Eye (tissue), 1 donor: ENCODE measurements at regions not wholly inside any gene's neighbourhood (a gene's known extent, or its start where the extent isn't known, plus 50 kb on each side); places are given as distances from the start of the nearest gene placed in this dataset.

ENCODE experiments used
- DNase-seq: peaks from one replicate; pipeline ENCODE4 v3.0.0-alpha.2; 2015

GRCh38 chr1:30400507-30400906, 322.9 kb downstream of the MATN1 start:
- DNase-seq, result no peak

- no peak for DNase-seq
Observed at GRCh38 chr1:30399026-30399425, 324.4 kb downstream of the MATN1 start.

- no peak for DNase-seq
Observed at GRCh38 chr1:30397576-30397975, 325.8 kb downstream of the MATN1 start.

DNA sequence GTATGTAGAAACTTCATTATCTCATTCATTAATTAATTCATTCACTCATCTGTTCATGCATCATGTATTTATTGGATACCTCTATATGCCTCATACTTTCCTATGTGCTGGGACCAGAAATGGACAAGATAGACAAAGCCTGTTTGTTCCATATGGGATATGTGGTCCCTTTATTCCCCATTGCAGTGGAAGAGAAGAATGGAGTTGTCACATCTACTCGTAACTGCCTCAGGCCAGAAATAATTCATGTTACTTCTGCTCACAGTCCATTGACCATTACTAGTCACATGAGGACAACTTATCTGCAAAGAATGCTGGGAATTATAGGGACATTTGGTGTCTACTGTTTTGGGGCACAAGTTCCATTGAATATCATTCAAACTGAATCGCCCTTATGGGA, 327.8 kb downstream of the MATN1 start:
- no peak for DNase-seq

DNA sequence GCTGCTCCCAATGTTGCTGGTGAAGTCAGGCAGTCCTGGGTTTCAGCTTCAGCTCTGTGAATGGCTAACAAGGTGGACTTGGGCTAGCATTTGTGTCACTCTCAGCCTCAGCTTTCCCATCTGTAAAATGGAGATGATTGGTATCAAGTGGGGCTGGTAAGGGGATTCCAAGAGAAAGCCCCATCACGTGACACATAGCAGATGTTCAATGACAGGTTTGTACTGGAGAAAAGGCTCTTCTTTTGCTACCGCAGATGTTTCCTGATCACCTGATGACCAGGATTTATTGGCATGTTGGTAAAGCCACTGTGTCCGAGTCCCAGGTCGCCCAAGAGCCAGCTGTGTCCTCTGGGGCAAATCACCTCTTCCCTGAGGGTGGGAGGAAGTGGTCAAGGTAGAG, 335.0 kb downstream of the MATN1 start:
- no peak for DNase-seq

DNA sequence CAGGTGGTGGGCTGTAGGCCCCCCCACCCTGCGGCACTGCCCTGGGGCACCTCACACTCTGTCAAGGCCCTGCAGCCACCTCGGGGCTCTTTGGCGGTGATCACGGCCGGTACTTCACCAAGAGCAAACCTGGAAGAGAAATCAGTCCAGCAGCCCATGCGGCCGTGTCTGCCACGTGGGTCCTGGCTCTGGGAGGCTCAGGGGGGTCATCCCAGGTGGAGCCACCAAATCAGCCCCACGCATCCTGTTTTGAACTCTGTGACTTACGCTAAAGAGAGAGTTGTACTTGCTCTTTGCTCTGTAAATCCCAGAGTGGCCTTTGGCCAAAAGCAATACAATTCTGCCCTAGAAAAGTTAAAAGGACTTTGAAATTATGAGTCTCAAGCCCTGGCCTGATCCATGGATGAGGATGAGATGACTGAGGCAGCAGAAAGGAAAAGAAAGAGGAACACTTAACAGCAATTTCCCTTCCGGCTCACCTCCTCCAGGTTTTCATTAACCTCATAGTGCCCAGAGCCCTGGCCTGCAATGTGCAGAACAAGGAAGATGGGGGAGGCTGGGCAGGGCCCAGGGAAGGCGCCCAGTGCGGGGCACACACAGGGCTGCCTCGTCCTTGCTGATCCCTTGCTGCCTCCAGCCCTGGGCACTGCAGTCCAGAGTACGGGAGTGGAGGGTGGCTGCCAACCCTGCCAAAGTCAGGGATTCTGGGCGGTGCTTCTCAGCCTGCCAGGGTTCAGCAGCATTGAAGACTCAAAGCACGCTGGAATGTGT, 337.0 kb downstream of the MATN1 start:
- no peak for DNase-seq

- DNase-seq, result no peak
Observed at GRCh38 chr1:30385246-30385995, 338.0 kb downstream of the MATN1 start.

- no peak for DNase-seq
Observed at GRCh38 chr1:30384286-30385245, 338.8 kb downstream of the MATN1 start.

GRCh38 chr1:30383221-30383711, 340.1 kb downstream of the MATN1 start:
- DNase-seq, result no peak

DNA sequence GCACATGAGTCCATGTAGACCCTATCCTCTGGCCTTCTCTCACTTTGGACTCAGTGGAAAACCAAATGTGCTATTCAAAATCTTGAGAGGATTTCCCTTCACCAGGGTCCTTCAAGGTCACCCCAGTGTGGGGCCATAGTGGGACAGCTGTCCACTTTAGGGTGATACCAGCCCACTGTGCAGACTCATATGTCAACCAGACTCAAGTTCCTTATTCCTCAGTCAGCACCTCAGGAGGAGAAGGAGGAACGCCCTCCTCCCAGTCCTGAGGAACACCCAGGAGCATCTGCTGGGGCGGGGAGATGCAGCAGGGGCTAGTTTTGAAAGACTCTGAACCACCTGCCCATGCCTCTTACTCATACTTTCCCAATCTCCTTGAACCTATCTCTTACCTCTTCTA, 340.9 kb downstream of the MATN1 start:
- no peak for DNase-seq

DNA sequence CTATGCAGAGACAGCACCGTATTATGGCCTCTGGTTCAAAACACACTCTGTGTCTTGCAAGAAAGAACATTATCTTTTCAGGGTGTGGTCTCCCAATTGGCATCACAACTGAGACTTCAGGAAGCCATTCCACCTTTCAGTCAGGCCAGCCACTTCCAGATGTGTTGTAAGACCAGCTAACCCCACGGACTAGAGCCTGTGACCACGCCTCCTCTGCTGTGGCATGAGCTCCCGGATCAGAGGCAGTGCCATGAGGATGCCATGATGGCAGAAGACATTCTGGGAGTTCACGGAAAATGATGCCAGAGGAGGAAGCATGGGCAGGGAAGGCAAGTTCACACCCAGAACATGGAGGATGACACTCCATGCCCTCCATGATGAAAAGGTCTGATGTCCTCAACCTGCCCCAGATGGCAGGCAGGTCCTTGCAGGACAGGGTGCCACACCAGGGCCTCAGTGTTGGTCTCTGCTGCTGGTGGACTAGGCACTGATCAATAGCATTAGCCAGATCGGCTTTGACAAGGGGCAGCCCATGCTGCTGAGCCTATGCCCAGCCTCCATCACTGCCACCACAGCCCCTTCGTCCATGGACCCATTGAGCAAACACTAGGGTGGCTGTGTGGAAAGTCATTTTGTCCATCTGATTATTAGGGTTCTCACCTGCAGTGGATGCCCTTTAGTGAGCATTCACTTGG, 341.6 kb downstream of the MATN1 start:
- no peak for DNase-seq

GRCh38 chr1:30381266-30381665, 342.1 kb downstream of the MATN1 start:
- no peak for DNase-seq

DNA sequence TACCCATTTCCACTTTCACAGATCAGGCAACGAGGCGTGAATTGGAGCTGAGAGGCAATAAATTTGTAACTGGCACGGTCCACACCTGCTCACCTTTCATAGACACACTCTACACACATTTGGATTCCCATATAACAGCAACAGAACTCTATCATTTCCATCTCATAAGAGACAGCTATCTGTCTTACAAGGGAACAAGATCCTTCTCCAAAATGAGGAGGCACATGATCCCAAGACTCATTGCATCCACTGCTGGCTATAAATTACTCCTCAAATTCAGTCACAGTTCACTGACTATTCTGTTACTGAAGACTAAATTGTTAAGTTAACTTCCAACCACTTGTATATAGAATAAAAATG, 342.8 kb downstream of the MATN1 start:
- no peak for DNase-seq

DNA sequence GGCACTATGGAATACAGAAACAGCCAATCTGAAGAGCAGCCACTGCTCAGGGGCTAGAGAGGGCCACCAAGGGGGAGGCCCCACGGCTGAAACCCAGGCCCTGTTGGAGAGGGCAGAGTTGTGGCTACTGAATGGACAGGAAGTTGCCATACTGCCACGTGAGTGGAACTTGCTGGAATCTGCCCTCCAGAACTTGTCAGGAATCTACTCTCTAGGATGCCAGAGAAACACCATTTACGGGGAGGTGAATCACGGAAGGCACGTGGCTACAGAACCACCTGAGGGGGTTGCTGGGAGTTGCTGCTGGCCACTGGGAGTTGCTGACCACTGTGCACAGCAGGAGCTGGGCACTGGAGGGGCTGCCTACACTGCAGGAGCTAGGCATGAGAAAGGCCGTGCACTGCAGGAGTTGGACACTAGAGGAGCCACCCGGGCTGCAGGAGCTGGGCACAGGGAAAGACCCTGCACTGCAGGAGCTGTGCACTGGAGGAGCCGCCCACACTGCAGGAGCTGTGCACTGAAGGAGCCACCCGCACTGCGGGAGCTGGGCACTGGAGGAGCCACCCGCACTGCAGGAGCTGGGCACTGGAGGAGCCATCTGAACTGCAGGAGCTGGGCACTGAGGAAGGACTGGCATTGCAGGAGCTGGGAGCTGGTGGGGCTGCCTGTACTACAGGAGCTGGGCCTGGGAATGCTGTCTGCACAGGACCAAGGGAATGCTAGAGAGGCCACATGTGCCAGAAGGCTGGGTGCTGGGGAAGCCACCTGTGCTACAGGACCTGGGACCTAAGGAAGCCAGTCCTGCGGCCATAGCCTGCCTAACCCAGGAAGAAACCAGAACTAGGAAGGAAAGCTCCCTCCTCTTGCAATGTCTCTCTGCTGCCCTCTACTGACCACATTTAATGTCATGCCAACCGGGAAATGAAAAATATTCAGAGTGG, 343.4 kb downstream of the MATN1 start:
- DNase-seq, result peak; percentile 95

DNA sequence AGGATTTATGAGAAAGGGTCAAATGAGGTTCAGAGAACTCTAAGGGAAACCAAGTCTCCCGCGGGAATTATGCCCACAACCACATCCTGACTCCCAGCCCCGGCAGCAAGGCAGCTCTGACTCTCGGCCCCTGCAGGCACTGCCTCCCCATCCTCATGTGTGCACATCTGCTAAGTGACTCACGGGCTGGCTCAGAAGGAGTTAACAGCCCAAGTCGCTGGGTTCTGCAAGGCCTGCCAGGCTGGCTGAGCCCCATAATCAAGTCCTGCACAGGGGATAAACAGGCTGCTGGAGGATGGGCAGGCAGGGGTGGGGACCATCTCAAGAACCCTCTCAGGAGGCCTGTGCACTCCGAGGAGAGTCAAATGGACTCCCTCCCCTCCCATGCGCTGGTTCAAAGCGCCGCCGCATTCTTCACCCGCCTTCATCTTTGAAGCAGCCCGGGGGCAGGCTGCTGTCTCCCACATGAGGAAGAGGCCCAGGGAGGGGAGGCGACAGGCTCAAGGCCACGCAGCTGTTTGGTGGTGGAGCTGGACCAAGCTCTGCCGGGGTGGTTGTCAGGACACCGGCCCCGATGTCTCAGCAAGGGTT, 344.3 kb downstream of the MATN1 start:
- peak; percentile 84 for DNase-seq

GRCh38 chr1:30378003-30378596, 345.3 kb downstream of the MATN1 start:
- DNase-seq, result no peak

GRCh38 chr1:30377230-30378002, 346.0 kb downstream of the MATN1 start:
- DNase-seq, result peak; percentile 57

DNA sequence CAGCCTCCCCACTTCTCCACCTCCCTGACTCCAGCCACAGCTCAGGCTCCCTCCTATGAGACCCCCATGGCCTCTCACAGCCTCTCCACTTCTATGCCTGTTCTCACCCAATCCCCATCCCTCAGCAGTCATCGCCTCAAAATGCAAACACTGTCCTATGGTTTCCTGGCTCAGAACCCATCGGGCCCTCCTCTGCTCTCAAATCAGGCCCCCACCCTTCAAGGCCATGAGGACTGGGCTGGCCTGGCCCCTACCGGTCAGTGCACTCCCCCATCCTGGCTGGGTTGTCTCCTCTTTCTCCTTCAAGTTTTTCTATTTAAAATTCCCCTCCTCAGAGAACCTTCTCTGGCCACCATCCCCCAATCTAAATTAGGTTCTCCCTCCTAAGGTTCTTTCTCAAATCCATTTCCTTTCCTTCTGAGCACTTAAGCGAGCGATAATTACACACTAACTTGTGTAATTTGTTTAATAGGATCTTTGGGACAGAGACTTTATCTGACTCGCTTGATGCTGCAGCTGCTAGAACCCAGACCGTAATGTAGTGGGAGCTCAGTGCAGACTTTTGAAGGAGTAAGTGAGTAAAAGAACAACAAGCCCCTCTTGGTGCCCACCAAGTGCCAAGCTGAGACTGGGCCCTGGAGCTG, 347.2 kb downstream of the MATN1 start:
- no peak for DNase-seq

DNA sequence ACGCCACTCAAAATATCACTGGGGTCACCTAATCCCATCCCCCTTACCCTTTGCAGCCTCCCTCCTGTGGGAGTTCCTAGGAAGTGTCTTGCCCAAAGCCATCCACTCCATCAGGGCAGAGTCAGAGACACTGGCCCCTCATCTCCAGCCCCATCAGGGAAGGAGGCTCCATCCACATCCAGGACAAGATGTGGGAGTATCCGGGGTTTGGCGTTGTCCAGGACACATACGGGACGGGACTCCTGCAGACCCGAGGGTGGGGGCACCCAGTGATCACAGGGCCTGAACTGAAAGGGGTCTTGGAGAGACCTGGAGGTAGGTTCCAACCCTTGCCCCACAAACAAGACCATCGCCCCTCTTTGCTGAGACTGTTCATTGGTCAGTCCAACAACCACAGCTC, 348.2 kb downstream of the MATN1 start:
- DNase-seq, result no peak
